GM19397 (cell line): ENCODE measurements at regions not wholly inside any gene's neighbourhood (a gene's known extent, or its start where the extent isn't known, plus 50 kb on each side); places are given as distances from the start of the nearest gene placed in this dataset.

Experiments
- ATAC-seq: cut with Tn5 transposase; IDR thresholded peaks from one replicate; pipeline ENCODE4 v1.9.1; 2021; ENCODE audit warnings: mild to moderate bottlenecking, moderate library complexity; ENCODE audit not compliant: unreplicated experiment

DNA sequence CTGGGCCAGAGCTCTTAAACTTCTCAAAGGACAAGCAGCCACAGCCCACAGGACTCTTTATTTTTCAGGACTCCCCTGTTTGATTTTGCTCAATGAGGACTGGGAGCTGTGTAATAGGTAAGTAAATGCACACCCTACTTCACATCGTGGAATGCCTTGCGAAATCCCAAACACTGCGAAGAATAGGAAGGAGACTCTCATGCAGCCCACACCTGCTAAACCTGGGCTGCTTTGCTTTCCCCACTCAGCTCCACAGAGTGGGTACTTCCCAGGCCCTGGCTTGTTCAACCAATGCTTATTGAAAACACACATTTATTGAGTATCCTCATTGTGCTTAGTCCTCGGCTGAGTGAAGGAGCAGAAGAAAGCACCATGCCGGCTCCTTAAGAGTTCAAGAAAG lies 103.3 kb upstream of the FSTL4 start:
- no peak for ATAC-seq

GRCh38 chr5:133715216-133715615 lies 102.9 kb upstream of the FSTL4 start:
- ATAC-seq = no peak

DNA sequence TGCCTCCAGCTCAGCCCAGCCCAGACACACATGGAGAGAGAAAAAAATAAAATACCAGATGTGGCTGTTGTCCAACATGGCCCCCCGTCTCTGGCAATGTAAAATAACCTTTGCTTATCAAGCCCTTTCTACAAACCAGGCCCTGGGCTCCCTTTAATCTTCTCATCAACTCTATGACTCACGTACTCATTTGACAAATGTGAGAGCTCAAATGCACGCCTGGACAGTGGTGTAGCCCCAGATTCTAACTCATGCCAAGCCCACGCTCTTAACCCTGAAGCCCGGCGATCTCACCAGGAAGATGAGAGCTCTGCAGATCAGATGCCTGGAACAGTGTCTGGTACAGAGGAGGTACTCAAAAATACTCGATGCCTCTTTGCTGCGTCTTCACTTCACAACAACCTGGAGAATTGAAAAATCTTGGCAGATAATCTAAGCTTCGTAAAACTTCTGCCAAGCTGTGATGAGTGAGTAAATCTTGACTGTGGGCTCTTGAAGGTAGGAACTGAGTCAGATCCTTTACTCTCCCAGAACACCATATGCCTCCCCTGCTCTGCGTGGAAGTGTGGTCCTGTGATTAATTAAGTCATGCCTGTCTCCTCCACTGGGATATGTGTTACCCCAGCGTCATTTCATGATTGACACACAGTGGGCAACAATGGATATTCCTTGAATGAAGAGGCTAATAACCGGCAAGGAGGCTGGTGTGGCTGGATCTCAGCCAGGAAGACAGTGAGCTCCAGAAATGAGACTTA lies 102.0 kb upstream of the FSTL4 start:
- no peak for ATAC-seq

- no peak for ATAC-seq
Measured at GRCh38 chr5:133713751-133714150, 101.4 kb upstream of the FSTL4 start.

DNA sequence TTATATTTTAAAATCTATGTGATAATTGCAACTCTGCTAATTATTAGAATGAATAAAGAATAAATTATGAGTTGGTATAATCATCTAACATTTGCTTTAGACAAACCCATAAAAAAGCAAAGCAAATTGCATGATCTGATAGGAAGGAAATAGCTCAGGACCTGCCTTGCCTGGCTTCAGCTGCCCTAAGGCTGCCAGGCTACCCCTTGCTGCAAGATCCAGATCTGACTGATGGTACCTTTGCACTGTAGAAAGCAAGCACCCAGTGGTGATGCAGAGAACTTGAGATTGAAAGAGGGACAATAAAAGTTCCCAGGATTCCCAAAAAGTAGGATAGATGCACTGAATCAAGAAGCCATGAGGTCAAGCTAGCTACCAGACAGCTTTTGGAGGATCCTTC lies 100.9 kb upstream of the FSTL4 start:
- no peak for ATAC-seq

DNA sequence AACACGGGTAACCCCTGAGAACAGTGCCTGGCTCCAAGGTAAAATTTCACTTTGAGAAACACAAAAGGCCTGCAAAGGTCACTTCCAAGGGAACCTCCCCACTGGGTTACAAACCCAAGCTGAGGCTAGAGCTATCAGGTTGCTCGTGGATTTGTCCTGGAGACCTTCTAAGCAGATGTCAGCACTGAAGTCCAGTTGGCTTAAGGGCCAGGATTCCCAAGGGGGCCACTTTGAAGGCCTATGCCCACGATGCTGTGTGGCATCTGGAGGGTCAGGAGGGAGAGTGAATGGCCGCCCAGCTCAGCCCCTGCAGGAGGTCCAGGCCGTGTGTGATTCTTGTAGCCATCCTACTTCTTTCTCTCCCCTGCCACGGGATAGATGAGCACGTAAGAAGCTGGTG lies 100.2 kb upstream of the FSTL4 start:
- no peak for ATAC-seq

DNA sequence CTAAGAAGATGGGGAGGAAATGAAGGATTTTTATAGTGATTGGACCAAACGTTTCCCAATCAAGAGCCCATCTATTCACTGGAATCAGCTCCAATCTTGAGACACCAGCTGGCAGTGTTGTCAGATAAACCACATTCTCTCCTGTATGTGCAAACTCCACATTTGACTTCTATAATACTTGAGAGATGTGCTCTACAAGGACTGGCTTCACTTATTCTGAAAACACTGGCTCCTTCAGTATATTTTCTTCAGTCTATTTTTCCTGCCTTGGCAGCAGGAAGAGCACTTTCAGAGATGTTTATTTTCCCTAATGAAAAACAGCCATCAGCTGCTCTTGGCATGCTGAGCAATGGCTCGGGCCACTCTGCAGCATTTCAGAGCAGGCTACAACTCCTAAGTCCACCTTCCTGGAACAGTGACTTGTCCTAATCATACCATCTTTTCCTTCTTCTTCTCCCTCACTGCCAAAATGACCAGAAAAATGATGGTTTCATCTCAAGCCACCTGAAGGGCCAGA lies 96.9 kb upstream of the FSTL4 start:
- no peak for ATAC-seq

DNA sequence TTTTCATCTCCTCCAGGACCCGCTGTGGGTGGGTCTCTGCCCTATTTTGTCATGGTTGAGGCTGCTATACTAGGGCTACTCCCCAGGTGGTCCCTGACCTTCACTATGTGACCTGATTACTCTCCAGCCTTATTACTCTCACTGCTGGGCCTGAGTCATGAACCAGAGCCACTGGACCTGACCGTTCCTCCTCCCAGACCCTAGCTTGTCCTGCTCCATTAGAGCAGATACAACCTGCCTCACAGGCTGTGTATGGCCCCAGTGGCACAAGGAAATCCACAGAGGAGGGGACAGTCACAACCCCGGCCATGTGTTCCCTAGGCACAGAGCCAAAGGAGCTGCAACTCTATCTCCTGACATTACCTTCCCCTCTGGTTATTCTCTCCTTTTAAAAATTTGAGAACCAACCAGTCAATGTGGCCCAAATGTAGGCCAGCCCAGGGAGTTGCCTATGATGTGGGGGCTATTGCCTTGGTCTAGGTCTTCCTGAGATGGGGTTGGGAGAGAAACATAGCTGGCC lies 96.0 kb upstream of the FSTL4 start:
- ATAC-seq = no peak

- ATAC-seq = no peak
Measured at GRCh38 chr5:133707629-133708028, 95.3 kb upstream of the FSTL4 start.

DNA sequence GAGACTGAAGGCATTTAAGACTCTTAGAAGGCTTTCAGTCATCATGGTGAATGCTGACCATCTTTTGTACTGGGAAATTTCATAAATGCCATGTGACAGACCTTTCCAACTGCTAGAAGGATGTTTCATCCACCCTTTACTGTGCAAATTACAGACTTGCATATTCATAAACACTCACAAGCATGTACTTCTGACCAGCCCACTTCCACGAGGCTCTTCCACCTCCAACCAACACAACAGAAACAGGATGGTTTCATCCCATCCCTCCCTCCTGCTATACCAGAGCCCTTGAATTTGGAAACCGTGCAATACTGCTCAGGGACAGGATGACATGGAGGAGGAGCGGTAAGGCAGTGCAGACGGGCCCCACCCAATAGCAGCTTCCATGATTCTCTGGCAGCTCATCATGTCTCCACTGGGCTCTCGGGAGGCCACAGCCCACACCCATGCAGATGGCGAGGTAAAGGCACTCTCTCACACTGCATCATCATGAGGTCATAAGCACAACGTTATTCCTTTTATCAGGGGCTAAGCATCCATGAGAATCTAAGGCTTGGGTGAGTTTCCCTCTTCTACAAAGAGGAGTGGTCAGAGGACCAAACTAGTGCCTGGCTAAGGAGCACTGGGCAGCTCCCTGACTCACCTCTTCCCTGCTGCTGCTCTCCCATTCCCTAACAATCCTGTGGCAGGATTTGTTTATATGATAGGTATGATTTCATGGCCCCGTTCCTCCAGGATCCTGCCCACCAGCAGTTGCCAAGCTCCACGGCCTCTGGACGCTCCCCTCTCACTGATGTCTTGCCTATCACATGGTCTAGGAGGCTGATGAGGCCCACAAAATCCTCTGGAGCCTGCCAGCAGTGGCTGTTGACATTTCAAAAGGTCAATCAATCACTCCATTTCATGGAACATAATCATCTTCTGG lies 94.4 kb upstream of the FSTL4 start:
- ATAC-seq = no peak

- no peak for ATAC-seq
Measured at GRCh38 chr5:133705331-133705730, 93.0 kb upstream of the FSTL4 start.

DNA sequence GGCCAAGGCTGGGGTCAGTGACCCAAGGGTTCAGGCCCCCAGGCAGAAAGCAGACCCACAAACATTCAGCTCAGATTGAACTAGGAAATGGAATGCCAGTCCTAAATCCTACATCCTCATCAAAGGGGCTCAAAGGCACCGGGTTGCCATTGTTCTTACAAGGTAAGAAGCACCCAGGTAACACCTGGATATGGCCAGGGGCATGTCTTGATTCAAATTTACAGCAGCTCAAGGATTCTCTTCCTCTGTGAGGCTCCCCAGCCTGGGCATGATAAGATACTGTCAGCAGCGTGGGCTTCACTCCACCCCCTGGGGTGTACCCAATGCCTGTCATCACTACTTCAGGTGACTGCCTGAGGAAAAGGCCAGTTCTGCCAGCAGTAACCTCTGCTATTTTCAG lies 92.1 kb upstream of the FSTL4 start:
- no peak for ATAC-seq

GRCh38 chr5:133703935-133704334 lies 91.6 kb upstream of the FSTL4 start:
- no peak for ATAC-seq

GRCh38 chr5:133702791-133703770 lies 90.7 kb upstream of the FSTL4 start:
- ATAC-seq = no peak

DNA sequence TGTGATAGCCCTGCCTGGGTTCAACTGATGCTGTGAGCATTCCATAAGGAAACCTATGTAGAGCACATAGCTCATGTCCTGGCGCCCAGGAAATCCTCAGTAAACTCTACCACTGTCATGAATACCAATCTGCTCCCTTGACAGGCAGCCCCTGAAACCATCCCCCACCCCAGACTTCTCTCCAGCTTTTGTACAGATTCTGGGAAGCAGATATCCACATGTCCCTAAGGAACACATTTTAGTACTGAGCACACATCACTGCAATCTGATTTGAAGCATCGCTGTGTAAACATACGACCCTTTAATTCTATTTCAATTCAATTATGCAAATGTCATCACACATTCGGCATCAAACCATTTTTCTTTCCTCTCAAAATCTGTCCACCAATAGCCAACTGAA lies 89.5 kb upstream of the FSTL4 start:
- ATAC-seq = no peak

GRCh38 chr5:133700251-133700650 lies 87.9 kb upstream of the FSTL4 start:
- ATAC-seq = no peak

DNA sequence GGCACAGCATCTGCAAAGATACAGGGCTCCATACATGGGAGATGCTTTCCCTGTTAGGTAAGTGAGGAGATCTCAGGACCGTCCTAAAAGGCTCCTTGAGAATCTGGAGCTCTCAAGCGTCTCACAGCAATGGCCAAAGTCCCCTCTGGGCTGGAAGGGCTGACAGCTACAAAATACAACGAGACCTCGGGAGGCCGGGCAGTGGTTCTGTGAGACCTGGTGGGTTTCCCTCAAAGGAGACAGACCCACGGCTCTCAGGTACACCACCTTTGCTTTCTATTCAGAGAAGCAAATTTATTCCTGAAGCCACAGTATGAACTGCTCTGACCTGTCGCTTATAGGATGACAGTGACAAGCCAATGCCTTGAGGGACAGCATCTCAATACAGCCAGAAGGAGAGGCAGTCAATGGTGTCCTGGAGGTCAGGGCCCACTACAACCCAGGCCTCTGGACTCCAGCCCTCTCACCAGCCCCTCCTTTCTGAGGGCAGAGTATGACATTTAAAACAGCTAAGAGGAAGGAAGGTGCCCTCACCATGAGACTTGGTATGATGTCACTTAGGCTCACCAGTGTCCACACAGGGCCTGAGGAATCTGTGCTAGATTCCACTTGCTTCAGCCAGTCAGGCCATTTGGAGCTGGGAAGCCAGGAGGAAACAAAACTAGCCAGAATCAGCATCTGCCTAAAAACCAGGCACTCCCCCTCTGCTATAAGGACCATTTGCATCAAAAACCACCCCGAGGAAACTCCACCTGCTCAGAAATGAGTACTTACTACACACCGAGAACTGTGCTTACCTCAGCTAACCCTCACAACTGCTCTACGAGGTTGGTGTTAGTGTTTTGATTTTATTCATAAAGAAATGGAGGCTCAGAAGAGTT lies 86.5 kb upstream of the FSTL4 start:
- no peak for ATAC-seq

GRCh38 chr5:133698259-133698554 lies 85.9 kb upstream of the FSTL4 start:
- ATAC-seq = no peak

DNA sequence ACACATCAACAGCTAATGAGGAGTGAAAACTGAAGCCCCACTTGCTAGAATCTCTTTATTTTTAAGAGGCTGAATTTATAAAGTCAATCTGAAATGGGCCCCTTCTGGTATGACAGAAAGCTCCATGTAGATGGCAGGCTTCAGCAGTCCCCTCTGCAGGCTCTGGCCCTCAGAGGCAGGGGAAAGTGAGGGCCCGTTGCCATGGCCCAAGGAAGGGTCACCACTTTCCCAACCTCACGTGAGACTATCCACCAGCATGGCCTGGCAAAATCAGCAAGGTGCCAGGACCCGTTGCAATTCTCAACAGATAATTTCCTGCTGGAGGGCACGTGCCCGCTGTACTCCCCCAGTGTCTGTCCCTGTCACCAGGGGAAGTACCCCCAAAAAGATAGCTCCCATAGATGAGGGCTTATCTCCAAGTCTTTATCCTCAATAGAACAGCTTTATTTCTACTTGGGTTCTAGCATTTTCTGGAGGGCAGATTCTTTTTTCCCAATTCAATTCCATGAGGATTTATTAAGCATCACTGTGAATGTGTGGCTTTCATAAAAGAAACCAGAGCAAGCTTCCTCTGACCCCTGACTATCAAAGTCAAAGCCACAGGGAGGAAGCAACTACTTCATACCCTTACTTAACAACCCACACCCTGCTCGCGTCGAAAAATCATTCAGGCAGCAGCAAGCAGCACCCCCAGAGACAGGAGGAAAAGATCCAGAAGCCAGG lies 85.4 kb upstream of the FSTL4 start:
- ATAC-seq = no peak
